Panc1 (cell line): ENCODE measurements at regions not wholly inside any gene's neighbourhood (a gene's known extent, or its start where the extent isn't known, plus 50 kb on each side); places are given as distances from the start of the nearest gene placed in this dataset.
A peak's percentile ranks its signal among the peaks of the same experiment; 100 is the strongest.

Experiments used
- ATAC-seq: fragments of 200-7000 bp; cut with Tn5 transposase; 2 replicates; pipeline ENCODE4 v1.9.1; 2020; ENCODE audit warnings: mild to moderate bottlenecking, moderate library complexity
- BruUV-seq: library from RNA; stranded (reverse); fragments of 400-500 nt; replicated peaks from 2 replicates; lab custom pipeline; 2021; lab: Mats Ljungman, UMichigan
- CTCF ChIA-PET: fragments of 300-600 bp; sonication (Branson Sonifier 250); formaldehyde crosslinking; loops from one replicate; lab custom pipeline; 2022; ENCODE audit warnings: antibody characterized with exemption; lab: Charles Lee
- POLR2A ChIA-PET: fragments of 300-600 bp; sonication (Branson Sonifier 250); formaldehyde crosslinking; loops from one replicate; lab custom pipeline; 2022; ENCODE audit warnings: antibody characterized with exemption; lab: Charles Lee
- DNase-seq: peaks from one replicate; pipeline ENCODE4 v3.0.0-alpha.2; 2010; ENCODE audit warnings: low read depth, low spot score
- H3K27ac ChIP-seq: 2 replicates; pipeline ENCODE4 v1.5.1; 2011; ENCODE audit warnings: mild to moderate bottlenecking, low read length, inconsistent platforms
- H3K27me3 ChIP-seq: fragments of 200-500 bp; sonication (Bioruptor generic); 2 replicates; pipeline ENCODE4 v1.6.0; 2014; ENCODE audit warnings: low read length, inconsistent platforms; ENCODE audit not compliant: control insufficient read depth, insufficient read depth
- H3K36me3 ChIP-seq: fragments of 200-500 bp; sonication (Bioruptor generic); 2 replicates; pipeline ENCODE4 v1.5.1; 2014; ENCODE audit warnings: inconsistent platforms, mild to moderate bottlenecking, low read length, moderate library complexity; ENCODE audit not compliant: control insufficient read depth, insufficient read depth
- H3K4me1 ChIP-seq: 2 replicates; pipeline ENCODE4 v1.5.1; 2011; ENCODE audit warnings: inconsistent platforms, mild to moderate bottlenecking, low read length, moderate library complexity; ENCODE audit not compliant: control insufficient read depth, insufficient read depth
- H3K4me3 ChIP-seq, 2 experiments: 2 replicates each; pipeline ENCODE4 v1.5.1; 2011 to 2012; ENCODE audit warnings: low read depth in 2 of 2, low read length in 2 of 2, mild to moderate bottlenecking in 2 of 2, inconsistent platforms in 1 of 2, moderate library complexity in 1 of 2
- H3K9me3 ChIP-seq: fragments of 200-500 bp; sonication (Bioruptor generic); 2 replicates; pipeline ENCODE4 v1.5.1; 2014; ENCODE audit warnings: low read depth, mild to moderate bottlenecking, inconsistent platforms, low read length, moderate library complexity; ENCODE audit not compliant: control insufficient read depth, insufficient read depth
- CTCF ChIP-seq: fragments of 450-650 bp; IDR thresholded peaks from 2 replicates; pipeline ENCODE4 v1.5.1; 2017; ENCODE audit warnings: mild to moderate bottlenecking
- POLR2AphosphoS5 ChIP-seq: IDR thresholded peaks from 2 replicates; pipeline ENCODE4 v1.6.1; 2012; ENCODE audit warnings: mild to moderate bottlenecking, low read depth, low read length, moderate library complexity
- SIN3A ChIP-seq: IDR thresholded peaks from 2 replicates; pipeline ENCODE4 v1.6.1; 2012; ENCODE audit warnings: low read depth, mild to moderate bottlenecking, low read length, moderate library complexity, borderline replicate concordance; ENCODE audit not compliant: insufficient read depth
- TCF7L2 ChIP-seq: IDR thresholded peaks from 2 replicates; pipeline ENCODE4 v1.6.1; 2011; ENCODE audit warnings: mild to moderate bottlenecking, low read depth, low read length, inconsistent platforms
- in situ Hi-C: cut with HindIII; loops from 2 replicates; pipeline ENCODE4 v1.10.0; 2016; ENCODE audit warnings: low sequenced_read_pairs, low pct_unique_long_range_greater_than_20kb
- intact Hi-C: fragments of 100-400 bp; cut with micrococcal nuclease; formaldehyde crosslinking; loops from one replicate; pipeline ENCODE4 v1.10.0; 2022; ENCODE audit not compliant: unreplicated experiment
- TF ChIP-seq, protein P1 (sequence below), 2 experiments: IDR thresholded peaks; 2 replicates each; pipeline ENCODE4 v1.6.1; 2011 to 2012; ENCODE audit warnings: low read depth in 2 of 2, control low read depth in 1 of 2, low read length in 1 of 2, mild to moderate bottlenecking in 1 of 2, moderate library complexity in 1 of 2; ENCODE audit not compliant: insufficient read depth in 1 of 2

DNA sequence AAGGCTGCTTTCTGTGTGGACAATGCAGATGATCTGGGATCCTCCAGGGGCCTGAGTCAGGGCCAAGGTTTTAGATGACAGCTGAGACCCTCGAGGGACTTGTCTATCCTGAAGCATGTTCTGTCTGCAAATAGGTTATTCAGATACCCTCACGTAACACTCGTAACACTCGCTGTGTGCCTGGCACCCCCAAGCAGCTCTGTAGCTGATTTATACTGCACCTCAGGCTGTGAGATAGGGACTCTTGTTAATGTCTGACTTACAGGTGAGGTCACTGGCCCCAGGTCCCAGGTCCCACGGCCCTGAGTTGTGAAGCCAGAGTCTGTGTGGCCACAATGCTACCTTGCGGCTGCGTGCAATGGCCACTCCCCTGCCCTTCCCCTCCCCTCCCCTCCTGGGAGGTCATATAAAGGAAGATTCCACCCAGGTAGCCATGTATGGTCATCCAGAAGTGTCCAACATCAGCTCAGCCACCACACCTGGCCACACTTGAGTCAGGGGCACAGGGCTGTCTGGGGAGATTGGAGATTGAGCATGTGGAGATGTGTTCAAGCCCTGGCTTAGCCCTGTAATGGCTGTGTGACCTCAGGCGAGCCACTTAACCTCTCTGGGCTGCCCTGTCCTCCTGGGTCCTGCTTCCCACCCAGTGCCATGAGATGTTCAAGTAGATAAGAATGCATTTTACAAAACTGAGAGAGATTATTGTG, 687.7 kb downstream of the MATN1 start:
- Histone ChIP-seq H3K27me3 (no peaks in the 10 kb centered on the region), H3K4me3 (no peak overlapping the region), H3K27ac (no peak overlapping the region), H3K36me3 (no peaks in the 10 kb centered on the region), H3K4me1 (no peaks in the 10 kb centered on the region), H3K9me3 (no peaks in the 10 kb centered on the region)
- in situ Hi-C loops (no loop called here), intact Hi-C loops (no loop called here)
- no peak for ATAC-seq
- no peak for TF ChIP-seq CTCF
- TF ChIP-seq, protein P1, sequence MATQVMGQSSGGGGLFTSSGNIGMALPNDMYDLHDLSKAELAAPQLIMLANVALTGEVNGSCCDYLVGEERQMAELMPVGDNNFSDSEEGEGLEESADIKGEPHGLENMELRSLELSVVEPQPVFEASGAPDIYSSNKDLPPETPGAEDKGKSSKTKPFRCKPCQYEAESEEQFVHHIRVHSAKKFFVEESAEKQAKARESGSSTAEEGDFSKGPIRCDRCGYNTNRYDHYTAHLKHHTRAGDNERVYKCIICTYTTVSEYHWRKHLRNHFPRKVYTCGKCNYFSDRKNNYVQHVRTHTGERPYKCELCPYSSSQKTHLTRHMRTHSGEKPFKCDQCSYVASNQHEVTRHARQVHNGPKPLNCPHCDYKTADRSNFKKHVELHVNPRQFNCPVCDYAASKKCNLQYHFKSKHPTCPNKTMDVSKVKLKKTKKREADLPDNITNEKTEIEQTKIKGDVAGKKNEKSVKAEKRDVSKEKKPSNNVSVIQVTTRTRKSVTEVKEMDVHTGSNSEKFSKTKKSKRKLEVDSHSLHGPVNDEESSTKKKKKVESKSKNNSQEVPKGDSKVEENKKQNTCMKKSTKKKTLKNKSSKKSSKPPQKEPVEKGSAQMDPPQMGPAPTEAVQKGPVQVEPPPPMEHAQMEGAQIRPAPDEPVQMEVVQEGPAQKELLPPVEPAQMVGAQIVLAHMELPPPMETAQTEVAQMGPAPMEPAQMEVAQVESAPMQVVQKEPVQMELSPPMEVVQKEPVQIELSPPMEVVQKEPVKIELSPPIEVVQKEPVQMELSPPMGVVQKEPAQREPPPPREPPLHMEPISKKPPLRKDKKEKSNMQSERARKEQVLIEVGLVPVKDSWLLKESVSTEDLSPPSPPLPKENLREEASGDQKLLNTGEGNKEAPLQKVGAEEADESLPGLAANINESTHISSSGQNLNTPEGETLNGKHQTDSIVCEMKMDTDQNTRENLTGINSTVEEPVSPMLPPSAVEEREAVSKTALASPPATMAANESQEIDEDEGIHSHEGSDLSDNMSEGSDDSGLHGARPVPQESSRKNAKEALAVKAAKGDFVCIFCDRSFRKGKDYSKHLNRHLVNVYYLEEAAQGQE (IDR thresholded peaks at IDR 0.05; ENCODE audit: insufficient read depth in 1 of 2, low read depth in 2 of 2, low read length in 1 of 2) = no peak
- TF ChIP-seq SIN3A = no peak
- TF ChIP-seq TCF7L2 = no peak
- TF ChIP-seq POLR2AphosphoS5 = no peak
- BruUV-seq = no TSS peak
- no peak for DNase-seq
- ChIA-PET CTCF (no interaction called here), POLR2A (no interaction called here)

- H3K4me3 ChIP-seq = no peak overlapping the region
- ATAC-seq = peak; percentile 27; the same call in 1 of the 2 replicates
- intact Hi-C loops (no loop called here), in situ Hi-C loops (no loop called here)
- no peak for TF ChIP-seq POLR2AphosphoS5
- TF ChIP-seq SIN3A = no peak
- TF ChIP-seq CTCF = no peak
- no peak for TF ChIP-seq TCF7L2
- TF ChIP-seq, protein P1 (IDR thresholded peaks at IDR 0.05; ENCODE audit: insufficient read depth in 1 of 2, low read depth in 2 of 2, low read length in 1 of 2) = no peak
- ChIA-PET CTCF (no interaction called here), POLR2A (no interaction called here)
- H3K27ac ChIP-seq = no peak overlapping the region
- no peaks in the 10 kb centered on the region for H3K9me3 ChIP-seq
- H3K4me1 ChIP-seq = no peaks in the 10 kb centered on the region
- H3K27me3 ChIP-seq = no peaks in the 10 kb centered on the region
- no TSS peak for BruUV-seq
- no peak for DNase-seq
- H3K36me3 ChIP-seq = no peaks in the 10 kb centered on the region
Measured at GRCh38 chr1:30034627-30035521, 688.5 kb downstream of the MATN1 start.
